ENCODE measurements at regions not wholly inside any gene's neighbourhood (a gene's known extent, or its start where the extent isn't known, plus 50 kb on each side); places are given as distances from the start of the nearest gene placed in this dataset.

DNA sequence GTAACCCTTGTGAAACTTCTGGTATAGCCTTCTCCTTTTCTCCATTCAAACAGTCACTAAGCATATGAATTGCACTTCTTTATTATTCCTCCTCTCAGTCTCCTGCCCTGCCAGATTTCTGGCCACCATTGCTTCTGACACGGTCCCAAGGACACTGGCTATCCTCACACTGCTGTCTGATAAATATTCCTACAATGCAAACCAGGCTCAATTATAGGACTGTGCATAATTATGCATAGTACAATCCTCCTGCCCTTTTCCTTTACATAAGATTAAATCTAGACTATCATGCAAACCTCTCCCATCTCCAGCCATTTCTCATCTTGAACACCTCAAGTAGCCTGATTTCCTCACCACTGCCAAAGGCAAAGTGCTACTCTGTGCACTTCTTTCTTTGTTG, 704.3 kb upstream of the ADAMTS5 start:
- TF ChIP-seq CTCF (IDR thresholded peaks at IDR 0.05) (no peak), POLR2A (IDR thresholded peaks at IDR 0.05) (no peak), POLR2AphosphoS5 (IDR thresholded peaks at IDR 0.05) (no peak)

Measured in transverse colon (tissue), 4 donors.